Large intestine (tissue), 3 donors: ENCODE measurements at regions not wholly inside any gene's neighbourhood (a gene's known extent, or its start where the extent isn't known, plus 50 kb on each side); places are given as distances from the start of the nearest gene placed in this dataset.

ENCODE experiments used
- DNase-seq, 2 donors: peaks; one replicate each; pipeline versions ENCODE4 v3.0.0 to v3.0.0-alpha.2; 2013
- H3K27ac ChIP-seq: one replicate; pipeline ENCODE4 v1.5.1; 2013; ENCODE audit warnings: low read length
- H3K27me3 ChIP-seq: 2 replicates; pipeline ENCODE4 v1.6.1; 2013; ENCODE audit warnings: low read length; ENCODE audit not compliant: control insufficient read depth, insufficient read depth
- H3K36me3 ChIP-seq: 2 replicates; pipeline ENCODE4 v1.6.1; 2013; ENCODE audit warnings: low read length; ENCODE audit not compliant: control insufficient read depth, insufficient read depth
- H3K4me1 ChIP-seq: one replicate; pipeline ENCODE4 v1.6.1; 2013; ENCODE audit warnings: low read length; ENCODE audit not compliant: control insufficient read depth, insufficient read depth
- H3K4me3 ChIP-seq: one replicate; pipeline ENCODE4 v1.5.1; 2013; ENCODE audit warnings: low read length
- H3K9me3 ChIP-seq: one replicate; pipeline ENCODE4 v1.6.1; 2013; ENCODE audit warnings: mild to moderate bottlenecking, low read depth, low read length, moderate library complexity; ENCODE audit not compliant: control insufficient read depth
- WGBS: methylation state at CpG from one replicate; pipeline ENCODE4 v1.1.5; 2013; ENCODE audit warnings: low lambda C conversion rate; ENCODE audit not compliant: insufficient coverage; 5-methylcytosine and 5-hydroxymethylcytosine counted together

- Histone ChIP-seq H3K36me3 (no peaks in the 10 kb centered on the region), H3K9me3 (no peaks in the 10 kb centered on the region), H3K4me3 (no peak overlapping the region), H3K4me1 (no peaks in the 10 kb centered on the region), H3K27ac (no peak overlapping the region), H3K27me3 (no peaks in the 10 kb centered on the region)
- WGBS = no CpG with 5 or more reads among the region's 3 CpGs
- no peak for DNase-seq
Measured at GRCh38 chr5:24385070-24385469, 259.7 kb downstream of the CDH10 start.

- no peak overlapping the region for H3K4me3 ChIP-seq
- DNase-seq = no peak
- no peaks in the 10 kb centered on the region for H3K9me3 ChIP-seq
- no peaks in the 10 kb centered on the region for H3K4me1 ChIP-seq
- H3K27ac ChIP-seq = no peak overlapping the region
- WGBS = no CpG with 5 or more reads among the region's 1 CpG
- no peaks in the 10 kb centered on the region for H3K27me3 ChIP-seq
- no peaks in the 10 kb centered on the region for H3K36me3 ChIP-seq
Measured at GRCh38 chr5:24385617-24386016, 259.2 kb downstream of the CDH10 start.

GRCh38 chr5:24388448-24388847, 256.3 kb downstream of the CDH10 start:
- WGBS = no CpG with 5 or more reads among the region's 5 CpGs
- H3K9me3 ChIP-seq = no peaks in the 10 kb centered on the region
- no peak overlapping the region for H3K4me3 ChIP-seq
- H3K36me3 ChIP-seq = no peaks in the 10 kb centered on the region
- no peaks in the 10 kb centered on the region for H3K27me3 ChIP-seq
- H3K27ac ChIP-seq = no peak overlapping the region
- DNase-seq = no peak
- no peaks in the 10 kb centered on the region for H3K4me1 ChIP-seq

- Histone ChIP-seq H3K27me3 (no peaks in the 10 kb centered on the region), H3K36me3 (no peaks in the 10 kb centered on the region), H3K4me1 (no peaks in the 10 kb centered on the region), H3K9me3 (no peaks in the 10 kb centered on the region), H3K4me3 (no peak overlapping the region), H3K27ac (no peak overlapping the region)
- no CpG with 5 or more reads among the region's 4 CpGs for WGBS
- DNase-seq = no peak
Measured at GRCh38 chr5:24389968-24390367, 254.8 kb downstream of the CDH10 start.

- H3K36me3 ChIP-seq = no peaks in the 10 kb centered on the region
- H3K4me3 ChIP-seq = no peak overlapping the region
- H3K27me3 ChIP-seq = no peaks in the 10 kb centered on the region
- no peaks in the 10 kb centered on the region for H3K4me1 ChIP-seq
- H3K27ac ChIP-seq = no peak overlapping the region
- 92% methylated on average over 4 of the region's 7 CpGs for WGBS
- no peak for DNase-seq
- no peaks in the 10 kb centered on the region for H3K9me3 ChIP-seq
Measured at GRCh38 chr5:24391816-24392215, 253.0 kb downstream of the CDH10 start.

GRCh38 chr5:24397601-24398000, 247.2 kb downstream of the CDH10 start:
- WGBS = 100% methylated on average over 2 of the region's 6 CpGs

GRCh38 chr5:24401773-24402172, 243.0 kb downstream of the CDH10 start:
- 25% methylated on average over 1 of the region's 3 CpGs for WGBS
- Histone ChIP-seq H3K27ac (no peak overlapping the region), H3K4me1 (no peaks in the 10 kb centered on the region), H3K27me3 (no peaks in the 10 kb centered on the region), H3K9me3 (no peaks in the 10 kb centered on the region), H3K36me3 (no peaks in the 10 kb centered on the region), H3K4me3 (no peak overlapping the region)
- DNase-seq = no peak

More at GRCh38 chr5:24397601-24398000, 247.2 kb downstream of the CDH10 start:
- H3K27me3 ChIP-seq = no peaks in the 10 kb centered on the region
- no peak for DNase-seq
- no peaks in the 10 kb centered on the region for H3K36me3 ChIP-seq
- no peaks in the 10 kb centered on the region for H3K4me1 ChIP-seq
- H3K4me3 ChIP-seq = no peak overlapping the region
- no peak overlapping the region for H3K27ac ChIP-seq
- no peaks in the 10 kb centered on the region for H3K9me3 ChIP-seq

- H3K36me3 ChIP-seq = no peaks in the 10 kb centered on the region
- no peak overlapping the region for H3K27ac ChIP-seq
- 63% methylated on average over 2 of the region's 3 CpGs for WGBS
- no peaks in the 10 kb centered on the region for H3K9me3 ChIP-seq
- no peak overlapping the region for H3K4me3 ChIP-seq
- H3K4me1 ChIP-seq = no peaks in the 10 kb centered on the region
- no peaks in the 10 kb centered on the region for H3K27me3 ChIP-seq
- no peak for DNase-seq
Measured at GRCh38 chr5:24407466-24407865, 237.3 kb downstream of the CDH10 start.

- no peaks in the 10 kb centered on the region for H3K27me3 ChIP-seq
- H3K9me3 ChIP-seq = no peaks in the 10 kb centered on the region
- no CpG with 5 or more reads among the region's 1 CpG for WGBS
- H3K4me1 ChIP-seq = no peaks in the 10 kb centered on the region
- no peaks in the 10 kb centered on the region for H3K36me3 ChIP-seq
- H3K4me3 ChIP-seq = no peak overlapping the region
- no peak overlapping the region for H3K27ac ChIP-seq
- DNase-seq = no peak
Measured at GRCh38 chr5:24428345-24428744, 216.4 kb downstream of the CDH10 start.

GRCh38 chr5:24433555-24433954, 211.2 kb downstream of the CDH10 start:
- no peak overlapping the region for H3K4me3 ChIP-seq
- 100% methylated on average over 3 of the region's 3 CpGs for WGBS
- H3K36me3 ChIP-seq = no peaks in the 10 kb centered on the region
- H3K4me1 ChIP-seq = no peaks in the 10 kb centered on the region
- no peak for DNase-seq
- no peaks in the 10 kb centered on the region for H3K27me3 ChIP-seq
- no peak overlapping the region for H3K27ac ChIP-seq
- H3K9me3 ChIP-seq = no peaks in the 10 kb centered on the region
